ENCODE measurements at regions not wholly inside any gene's neighbourhood (a gene's known extent, or its start where the extent isn't known, plus 50 kb on each side); places are given as distances from the start of the nearest gene placed in this dataset.

DNA sequence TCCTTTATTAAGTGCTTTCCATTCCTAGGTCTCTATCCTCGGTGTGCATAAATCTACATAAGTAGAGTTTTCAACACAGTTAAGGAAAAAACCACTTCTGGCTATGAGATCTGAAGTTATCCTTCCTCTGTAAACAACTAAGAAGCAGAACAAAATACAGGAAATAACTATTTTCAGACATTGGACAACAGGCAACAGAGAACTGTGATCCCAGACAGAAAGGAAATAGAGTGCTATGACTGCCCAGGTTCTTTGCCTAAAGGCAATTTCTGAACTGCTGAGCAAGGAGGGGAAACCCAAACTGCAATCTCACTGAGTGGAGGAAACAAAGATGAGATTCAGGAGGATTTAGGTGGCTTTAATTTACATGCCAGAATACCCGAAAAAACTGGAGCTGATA is 285.4 kb downstream of the SNX13 start:
- TF ChIP-seq, protein P1, sequence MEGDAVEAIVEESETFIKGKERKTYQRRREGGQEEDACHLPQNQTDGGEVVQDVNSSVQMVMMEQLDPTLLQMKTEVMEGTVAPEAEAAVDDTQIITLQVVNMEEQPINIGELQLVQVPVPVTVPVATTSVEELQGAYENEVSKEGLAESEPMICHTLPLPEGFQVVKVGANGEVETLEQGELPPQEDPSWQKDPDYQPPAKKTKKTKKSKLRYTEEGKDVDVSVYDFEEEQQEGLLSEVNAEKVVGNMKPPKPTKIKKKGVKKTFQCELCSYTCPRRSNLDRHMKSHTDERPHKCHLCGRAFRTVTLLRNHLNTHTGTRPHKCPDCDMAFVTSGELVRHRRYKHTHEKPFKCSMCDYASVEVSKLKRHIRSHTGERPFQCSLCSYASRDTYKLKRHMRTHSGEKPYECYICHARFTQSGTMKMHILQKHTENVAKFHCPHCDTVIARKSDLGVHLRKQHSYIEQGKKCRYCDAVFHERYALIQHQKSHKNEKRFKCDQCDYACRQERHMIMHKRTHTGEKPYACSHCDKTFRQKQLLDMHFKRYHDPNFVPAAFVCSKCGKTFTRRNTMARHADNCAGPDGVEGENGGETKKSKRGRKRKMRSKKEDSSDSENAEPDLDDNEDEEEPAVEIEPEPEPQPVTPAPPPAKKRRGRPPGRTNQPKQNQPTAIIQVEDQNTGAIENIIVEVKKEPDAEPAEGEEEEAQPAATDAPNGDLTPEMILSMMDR (CRISPR knock-in tag; IDR thresholded peaks at IDR 0.05) = no peak
- no peak for TF ChIP-seq ZNF460 (CRISPR knock-in tag; IDR thresholded peaks at IDR 0.05; ENCODE audit: borderline replicate concordance)

Measured in HepG2 (cell line).